ENCODE measurements at regions not wholly inside any gene's neighbourhood (a gene's known extent, or its start where the extent isn't known, plus 50 kb on each side); places are given as distances from the start of the nearest gene placed in this dataset.

DNA sequence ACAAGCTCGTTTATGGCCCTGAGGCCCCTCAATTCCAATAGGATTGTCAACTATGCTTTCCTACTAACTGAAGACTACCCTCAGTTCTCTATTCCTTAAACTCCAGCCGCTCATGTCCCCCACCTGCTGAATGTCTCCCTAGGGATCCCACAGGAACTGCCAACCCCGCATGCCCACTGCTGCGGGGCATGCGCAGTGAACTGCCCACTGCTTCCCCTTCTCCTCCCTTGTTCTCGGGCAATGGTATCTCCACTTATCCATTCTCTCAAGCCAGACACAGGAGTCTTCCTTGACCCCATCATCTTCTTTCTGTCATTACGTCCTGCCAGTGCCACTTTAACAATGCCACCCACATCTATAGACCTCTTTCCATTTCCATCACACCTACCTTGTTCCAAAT is 90.0 kb downstream of the FGF18 start:
- no peak for DNase-seq

DNA sequence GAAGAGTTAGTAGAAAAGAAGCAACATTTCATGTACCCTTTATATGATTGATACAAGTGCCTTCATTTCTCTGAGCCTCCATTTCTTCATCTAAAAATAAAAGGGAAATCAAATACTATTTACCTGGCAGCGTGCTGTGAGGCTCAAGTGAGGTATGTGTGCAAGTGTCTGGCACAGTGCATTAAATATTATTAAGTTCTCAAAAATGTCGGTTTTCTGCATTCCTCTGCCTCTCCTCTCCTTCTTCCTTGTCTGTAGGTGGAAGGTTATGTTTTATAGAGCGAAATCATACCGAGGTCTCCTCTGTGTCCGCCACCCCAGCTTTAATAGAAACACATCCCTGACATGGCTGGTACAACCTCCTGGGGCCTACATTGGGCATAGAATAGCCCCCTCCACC is 93.0 kb downstream of the FGF18 start:
- no peak for DNase-seq

GRCh38 chr5:171513591-171513990 is 94.1 kb downstream of the FGF18 start:
- no peak for DNase-seq

- no peak for DNase-seq
Observed at GRCh38 chr5:171518916-171519315, 99.5 kb downstream of the FGF18 start.

GRCh38 chr5:171520300-171521174 is 101.1 kb downstream of the FGF18 start:
- DNase-seq, result peak; percentile 75

DNA sequence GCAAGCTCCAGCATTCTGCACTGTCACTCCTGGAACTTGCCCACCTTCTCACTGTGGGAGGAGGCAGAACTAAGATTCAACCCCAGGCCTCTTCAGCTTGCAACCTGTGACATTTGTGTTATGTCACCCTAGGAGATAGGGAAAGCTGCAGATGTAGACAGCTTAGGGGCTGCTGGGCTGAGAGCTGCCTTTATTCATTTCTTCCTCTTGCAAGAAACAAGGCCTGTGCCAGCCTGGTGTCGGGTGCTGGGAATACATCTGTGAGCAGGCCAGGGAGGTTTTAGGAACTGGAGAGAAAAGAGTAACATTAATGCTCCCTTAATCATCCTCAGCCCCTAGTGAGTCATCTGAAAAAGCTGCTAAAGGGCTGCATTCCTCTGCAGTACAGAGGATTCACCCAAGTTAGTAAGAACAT is 101.8 kb downstream of the FGF18 start:
- peak; percentile 95 for DNase-seq

GRCh38 chr5:171521679-171522078 is 102.2 kb downstream of the FGF18 start:
- no peak for DNase-seq

- DNase-seq, result no peak
Observed at GRCh38 chr5:171523781-171524180, 104.3 kb downstream of the FGF18 start.

DNA sequence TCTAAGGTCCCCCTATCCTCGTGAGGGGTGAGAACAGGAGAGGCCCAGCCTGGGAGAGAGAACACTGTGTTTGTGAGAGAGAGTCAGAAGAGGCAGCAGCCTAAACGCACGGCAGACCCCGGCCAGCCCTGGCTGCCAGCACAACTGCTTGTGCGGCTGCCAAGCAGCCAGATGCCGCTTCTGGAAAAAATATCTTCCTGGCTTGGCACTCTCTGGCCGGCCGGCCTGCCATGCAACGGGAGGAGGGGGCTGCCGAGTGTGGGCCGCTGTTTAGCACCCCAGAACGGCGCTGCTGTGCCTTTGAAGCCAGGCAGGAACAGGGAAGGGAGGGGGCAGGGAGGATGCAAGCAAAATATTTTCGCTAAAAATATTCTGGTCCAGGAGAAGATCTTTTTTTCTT is 105.0 kb downstream of the FGF18 start:
- no peak for DNase-seq

DNA sequence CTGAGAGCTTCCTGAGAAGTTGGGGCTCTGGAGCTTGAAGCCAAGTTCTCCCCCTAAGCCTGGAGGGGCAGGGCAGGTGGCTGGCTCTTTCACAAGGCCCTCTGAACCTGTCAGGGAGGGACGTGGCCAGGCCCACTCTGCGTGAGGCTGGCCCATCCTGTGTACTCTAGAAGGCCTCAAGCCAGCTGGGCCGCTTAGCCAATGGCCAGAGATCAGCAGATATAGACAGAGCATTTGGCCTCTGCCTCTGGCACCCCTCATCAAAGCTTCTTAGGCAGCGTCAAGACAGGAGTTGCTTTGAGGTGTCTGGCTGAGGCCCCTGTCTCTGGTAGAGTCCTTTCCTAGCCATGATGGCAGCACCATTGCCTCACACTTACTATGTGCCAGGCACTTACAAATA is 105.6 kb downstream of the FGF18 start:
- DNase-seq, result no peak

DNA sequence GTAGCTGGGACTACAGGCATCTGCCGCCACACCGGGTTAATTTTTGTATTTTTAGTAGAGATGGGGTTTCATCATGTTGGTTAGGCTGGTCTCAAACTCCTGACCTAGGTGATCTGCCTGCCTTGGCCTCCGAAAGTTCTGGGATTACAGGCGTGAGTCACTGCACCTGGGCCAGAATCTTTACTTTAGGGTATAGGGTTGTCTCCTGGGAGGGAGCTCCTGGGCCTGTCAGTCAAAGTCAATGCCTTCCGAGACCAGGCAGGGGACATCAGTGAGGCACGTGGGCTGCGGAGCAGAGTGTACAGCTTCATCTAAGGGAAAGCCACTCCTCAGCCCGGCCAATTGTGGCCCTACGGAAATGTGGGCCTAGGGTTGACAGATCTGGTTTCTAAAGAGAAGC is 108.6 kb downstream of the FGF18 start:
- DNase-seq, result no peak

DNA sequence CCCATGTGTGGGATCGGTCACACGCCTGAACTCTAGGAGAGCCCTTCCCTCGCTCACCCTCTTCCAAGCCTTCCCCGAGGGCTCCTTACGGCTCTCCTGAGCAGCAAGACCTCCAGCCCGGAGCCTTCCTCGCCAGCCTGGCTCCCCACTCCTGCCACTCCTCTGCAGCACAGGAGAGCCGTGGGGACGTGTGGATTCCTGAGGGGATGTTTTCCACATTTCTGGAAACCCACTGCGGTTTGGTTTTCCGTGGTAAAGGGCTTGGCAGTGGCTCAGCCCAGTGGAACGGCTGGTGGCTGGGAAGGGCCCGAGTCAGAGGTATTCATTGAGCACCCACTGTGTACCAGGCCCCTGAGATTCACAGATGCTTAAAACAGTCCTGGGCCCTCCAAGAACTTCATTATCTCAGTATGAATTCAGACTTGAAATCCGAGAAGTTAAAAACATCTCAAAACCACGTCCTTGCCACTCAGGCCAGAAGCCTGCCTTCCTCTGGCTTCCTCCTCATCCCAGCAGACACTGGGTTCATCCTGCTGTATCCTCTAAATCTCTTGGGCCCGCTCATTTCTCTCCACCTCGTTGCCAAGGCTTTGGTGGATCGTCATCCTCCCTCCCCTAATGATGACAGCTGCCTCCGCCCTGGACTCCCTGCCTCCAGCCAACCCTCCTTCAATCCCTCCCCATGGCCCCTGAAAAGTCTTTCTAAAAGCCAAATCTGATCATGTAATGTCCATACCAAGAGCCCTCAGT is 109.6 kb downstream of the FGF18 start:
- no peak for DNase-seq

DNA sequence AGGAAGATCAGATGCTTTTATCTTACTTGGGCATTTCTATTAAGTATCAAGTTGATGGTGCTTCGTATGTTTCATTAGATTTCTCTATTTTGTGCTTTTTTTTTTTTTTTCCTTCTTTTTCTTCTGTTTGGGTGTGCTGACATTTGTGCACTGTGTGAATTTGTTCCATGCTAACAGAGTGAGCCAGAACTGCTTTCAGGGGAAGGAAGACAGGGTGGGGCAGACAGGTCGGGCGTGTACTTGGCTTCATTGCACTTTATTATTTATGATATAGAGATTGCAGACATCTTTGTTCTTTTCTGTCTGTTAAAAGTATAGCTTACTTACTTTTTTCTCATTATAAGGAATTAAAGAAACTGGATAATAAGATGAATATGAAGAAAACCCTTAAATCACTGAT is 112.2 kb downstream of the FGF18 start:
- DNase-seq, result no peak

DNA sequence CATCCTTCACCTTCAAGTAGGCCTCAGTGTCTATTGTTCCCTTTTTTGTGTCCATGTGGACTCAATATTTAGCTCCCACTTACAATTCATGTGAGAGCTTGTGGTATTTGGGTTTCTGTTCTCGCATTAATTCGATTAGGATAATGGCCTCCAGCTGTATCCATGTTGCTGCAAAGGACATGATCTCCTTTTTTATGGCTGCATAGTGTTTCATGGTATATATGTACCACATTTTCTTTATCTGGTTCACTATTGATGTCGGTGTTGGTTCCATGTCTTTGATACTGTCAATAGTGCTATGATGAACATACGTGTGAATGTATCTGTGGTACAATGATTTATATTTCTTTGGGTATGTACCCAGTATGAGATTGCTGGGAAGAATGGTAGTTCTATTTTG is 113.7 kb downstream of the FGF18 start:
- DNase-seq, result no peak

DNA sequence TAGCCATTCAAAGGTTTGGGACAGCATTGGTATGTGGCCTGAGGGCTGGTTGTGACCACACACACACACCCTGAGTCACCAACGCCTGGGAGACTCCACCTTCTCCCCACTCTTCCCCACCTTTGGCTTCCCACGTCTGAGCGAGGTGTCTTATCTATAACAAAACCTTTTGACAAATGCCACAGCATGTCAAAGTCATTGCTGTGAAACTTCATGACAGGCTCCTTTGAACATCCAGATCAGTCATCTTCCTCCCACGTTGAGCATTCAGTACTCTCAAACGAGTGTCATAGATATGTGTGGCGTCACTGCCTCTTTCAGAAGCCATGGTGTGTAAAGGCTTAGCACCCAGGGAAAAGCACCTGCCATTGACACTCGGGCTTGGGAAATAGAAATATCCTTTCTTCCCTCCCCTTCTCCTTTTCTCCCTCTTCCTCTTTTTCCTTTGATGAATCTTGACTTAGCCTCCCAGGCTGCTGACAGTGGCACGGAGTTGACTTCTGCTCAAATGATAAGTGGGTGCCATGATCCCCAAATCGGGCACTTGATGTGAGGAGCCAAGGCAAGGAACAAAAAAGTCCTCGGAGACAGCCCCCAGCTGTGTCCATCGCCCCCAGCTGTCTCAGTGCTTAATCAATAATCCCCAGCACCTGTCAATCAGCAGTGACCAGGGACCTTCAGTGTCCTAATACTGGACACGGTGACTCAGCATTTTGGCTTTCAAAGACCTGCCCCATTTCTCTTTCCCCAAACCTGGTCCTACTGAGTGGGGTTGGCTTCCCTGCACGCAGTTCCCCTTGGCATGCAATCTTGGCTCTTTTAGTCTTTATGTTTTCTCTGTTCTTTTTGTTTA is 114.8 kb downstream of the FGF18 start:
- no peak for DNase-seq

DNA sequence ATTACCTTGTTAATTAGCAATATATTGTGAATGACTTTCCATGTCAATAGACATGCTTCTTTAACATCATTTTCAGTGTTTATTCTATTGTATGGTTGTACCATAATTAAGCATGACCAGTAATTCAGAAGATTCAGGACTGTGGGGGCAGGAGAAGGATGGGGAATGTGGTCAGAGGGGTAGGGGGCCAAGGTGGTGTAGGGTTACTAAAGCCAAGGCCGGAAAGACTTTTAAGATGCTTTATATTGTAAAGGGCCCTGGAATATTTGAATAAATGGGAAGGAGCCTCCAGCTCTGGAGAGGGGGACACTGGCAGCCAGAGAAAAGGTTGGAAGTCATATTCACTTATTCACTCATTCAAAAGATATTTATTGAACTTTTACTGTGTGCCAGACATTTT is 115.7 kb downstream of the FGF18 start:
- no peak for DNase-seq

- DNase-seq, result no peak
Observed at GRCh38 chr5:171537070-171537849, 117.8 kb downstream of the FGF18 start.

- no peak for DNase-seq
Observed at GRCh38 chr5:171537923-171538537, 118.6 kb downstream of the FGF18 start.

GRCh38 chr5:171538681-171539080 is 119.2 kb downstream of the FGF18 start:
- no peak for DNase-seq

DNA sequence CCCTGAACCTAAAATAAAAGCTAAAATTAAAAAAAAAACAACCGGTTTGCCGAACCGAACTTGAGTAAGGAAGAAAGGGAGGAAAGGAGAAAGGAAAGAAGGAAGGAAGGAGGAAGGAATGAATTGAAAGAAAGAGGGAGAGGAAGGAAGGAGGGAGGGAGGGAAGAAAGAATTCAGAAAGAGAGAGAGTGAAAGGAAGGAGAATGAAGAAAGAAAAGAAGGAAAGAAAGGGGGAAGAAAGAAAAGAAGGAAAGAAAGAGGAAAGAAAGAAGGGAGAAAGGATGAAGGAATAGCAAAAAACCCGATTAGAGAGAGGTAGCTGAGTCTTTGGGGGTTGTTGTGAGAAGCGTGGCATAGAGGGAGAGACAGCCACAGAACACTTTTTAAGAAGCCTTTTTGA is 121.4 kb downstream of the FGF18 start:
- no peak for DNase-seq

GRCh38 chr5:171541341-171541776 is 121.9 kb downstream of the FGF18 start:
- no peak for DNase-seq

All from NCI-H226 (cell line).